ENCODE measurements at regions not wholly inside any gene's neighbourhood (a gene's known extent, or its start where the extent isn't known, plus 50 kb on each side); places are given as distances from the start of the nearest gene placed in this dataset.

DNA sequence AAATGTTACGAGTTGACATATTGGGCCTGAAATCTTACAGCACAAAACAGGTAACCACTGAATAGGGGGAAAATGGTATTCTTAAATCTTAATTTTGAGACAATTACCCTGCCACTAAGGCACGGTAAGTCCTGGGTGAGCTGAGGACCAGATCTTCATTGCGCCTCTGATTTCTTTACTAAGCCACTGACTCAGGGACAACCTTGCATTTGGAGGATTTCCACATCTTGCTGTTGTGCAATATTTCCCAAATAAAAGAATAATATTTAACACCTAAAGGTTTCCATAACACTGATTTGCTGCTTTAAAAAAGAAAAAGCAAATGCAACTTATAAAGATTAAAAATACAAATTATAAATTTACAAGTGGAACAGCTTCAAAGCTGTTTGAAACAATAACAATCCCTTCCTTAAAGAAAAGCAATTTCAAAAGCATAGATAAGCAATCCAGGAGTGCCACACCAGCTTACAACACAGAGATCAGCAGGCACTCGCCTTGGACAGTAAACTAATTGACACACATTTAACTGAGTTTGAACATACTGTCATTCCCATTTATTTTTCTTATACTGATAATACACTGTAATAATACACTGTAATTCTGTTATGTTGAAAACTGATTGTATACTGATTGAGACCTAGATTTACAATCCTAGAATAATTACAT lies 79.6 kb upstream of the DOCK9 start:
- DNase-seq (ENCODE audit: low read depth): peak; percentile 74
- no peak overlapping the region for H3K4me3 ChIP-seq (ENCODE audit: control insufficient read depth, low read depth, low read length)
- TF ChIP-seq, protein P1, sequence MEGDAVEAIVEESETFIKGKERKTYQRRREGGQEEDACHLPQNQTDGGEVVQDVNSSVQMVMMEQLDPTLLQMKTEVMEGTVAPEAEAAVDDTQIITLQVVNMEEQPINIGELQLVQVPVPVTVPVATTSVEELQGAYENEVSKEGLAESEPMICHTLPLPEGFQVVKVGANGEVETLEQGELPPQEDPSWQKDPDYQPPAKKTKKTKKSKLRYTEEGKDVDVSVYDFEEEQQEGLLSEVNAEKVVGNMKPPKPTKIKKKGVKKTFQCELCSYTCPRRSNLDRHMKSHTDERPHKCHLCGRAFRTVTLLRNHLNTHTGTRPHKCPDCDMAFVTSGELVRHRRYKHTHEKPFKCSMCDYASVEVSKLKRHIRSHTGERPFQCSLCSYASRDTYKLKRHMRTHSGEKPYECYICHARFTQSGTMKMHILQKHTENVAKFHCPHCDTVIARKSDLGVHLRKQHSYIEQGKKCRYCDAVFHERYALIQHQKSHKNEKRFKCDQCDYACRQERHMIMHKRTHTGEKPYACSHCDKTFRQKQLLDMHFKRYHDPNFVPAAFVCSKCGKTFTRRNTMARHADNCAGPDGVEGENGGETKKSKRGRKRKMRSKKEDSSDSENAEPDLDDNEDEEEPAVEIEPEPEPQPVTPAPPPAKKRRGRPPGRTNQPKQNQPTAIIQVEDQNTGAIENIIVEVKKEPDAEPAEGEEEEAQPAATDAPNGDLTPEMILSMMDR (conservative IDR thresholded peaks at IDR 0.05; ENCODE audit: control insufficient read depth, insufficient read depth, low read depth, low read length): no peak

DNA sequence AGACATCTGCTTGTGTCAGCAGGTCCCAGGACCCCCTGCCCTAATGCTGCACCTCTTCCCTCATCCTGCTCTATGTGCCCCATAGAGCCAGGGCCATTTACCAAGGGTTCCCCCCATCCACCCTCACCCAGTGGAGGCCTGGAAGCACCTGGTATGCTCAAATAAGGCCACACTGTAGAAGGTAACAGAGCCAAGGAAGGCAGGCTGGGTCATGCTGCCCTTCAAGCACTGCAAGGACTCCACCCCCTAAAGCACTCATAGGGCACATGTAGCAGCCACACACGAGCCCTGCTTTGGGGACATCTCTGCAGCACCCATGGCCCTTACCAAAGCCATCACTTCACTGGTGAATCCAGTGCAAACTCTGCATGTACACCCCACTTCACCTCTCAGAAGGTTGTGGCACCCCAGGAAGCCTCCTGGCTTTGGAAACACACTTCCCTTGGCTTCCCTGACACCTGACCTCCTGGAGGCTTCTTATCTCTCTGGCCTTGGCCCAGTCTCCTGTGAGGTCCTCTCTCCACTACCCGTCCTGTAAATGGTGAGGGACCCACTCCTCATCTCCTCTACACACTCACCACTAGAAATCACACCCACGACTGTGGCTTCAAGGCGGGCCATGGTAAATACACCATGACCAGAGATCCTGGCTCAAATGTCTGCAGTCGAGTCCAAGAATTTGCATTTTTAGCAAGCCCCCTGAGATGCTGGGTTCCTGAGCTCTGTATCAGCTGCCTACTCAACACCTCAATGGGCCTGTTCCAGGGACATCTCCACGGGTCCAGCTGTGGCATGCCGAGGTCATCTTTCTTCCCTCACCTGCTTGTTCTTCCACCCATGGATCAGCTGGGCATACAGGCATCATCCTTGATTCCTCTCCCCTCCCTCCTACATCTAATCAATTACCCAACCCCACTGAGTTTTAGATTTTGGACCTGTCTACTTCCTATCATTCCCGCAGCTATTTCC lies 80.9 kb upstream of the DOCK9 start:
- no peak for DNase-seq (ENCODE audit: low read depth)
- no peak overlapping the region for H3K4me3 ChIP-seq (ENCODE audit: control insufficient read depth, low read depth, low read length)
- TF ChIP-seq, protein P1 (conservative IDR thresholded peaks at IDR 0.05; ENCODE audit: control insufficient read depth, insufficient read depth, low read depth, low read length): no peak

DNA sequence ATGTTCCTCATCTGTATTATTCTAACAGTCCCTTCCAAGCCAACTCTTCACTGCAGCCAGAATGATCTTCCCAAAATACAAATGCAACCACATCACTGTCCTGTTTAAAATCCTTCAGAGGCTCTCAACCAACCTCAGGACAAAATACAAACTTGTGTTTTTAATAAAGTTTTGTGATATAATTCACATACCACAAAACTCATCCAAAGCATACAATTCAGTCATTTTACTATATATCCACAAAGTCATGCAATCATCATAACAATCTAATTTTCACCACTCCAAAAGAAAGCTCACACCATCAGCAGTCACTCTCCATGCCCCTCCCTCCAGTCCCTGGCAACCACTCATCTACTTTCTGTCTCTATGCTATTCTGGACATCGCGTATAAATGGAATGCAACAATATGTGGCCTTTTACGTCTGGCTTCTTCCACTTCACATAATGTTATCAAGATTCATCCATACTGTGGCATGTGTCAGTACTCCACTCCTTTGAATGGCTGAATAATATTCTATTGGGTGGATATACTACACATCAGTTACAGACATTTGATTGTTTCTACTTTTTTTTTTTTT lies 81.7 kb upstream of the DOCK9 start:
- no peak for DNase-seq (ENCODE audit: low read depth)
- TF ChIP-seq, protein P1 (conservative IDR thresholded peaks at IDR 0.05; ENCODE audit: control insufficient read depth, insufficient read depth, low read depth, low read length): no peak
- no peak overlapping the region for H3K4me3 ChIP-seq (ENCODE audit: control insufficient read depth, low read depth, low read length)

DNA sequence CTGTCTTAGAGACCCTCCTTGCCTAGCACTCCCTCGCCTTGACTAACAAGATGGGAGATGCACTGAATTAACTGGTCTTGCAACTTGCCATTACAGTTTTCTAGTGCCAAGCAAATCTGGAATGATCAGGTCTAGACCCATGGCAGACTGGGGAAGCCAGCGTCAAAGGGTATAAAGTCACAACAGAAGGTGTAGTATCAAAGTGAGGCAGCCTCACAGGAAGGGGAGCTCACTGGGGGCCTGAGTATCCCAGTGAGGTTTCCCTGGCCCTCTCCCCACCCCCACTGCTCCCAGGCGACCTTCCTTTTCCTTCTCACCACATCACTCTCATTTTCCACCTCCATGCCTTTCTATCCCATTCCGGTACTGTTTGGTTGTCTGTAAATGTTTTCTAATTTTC lies 83.5 kb upstream of the DOCK9 start:
- TF ChIP-seq, protein P1 (conservative IDR thresholded peaks at IDR 0.05; ENCODE audit: control insufficient read depth, insufficient read depth, low read depth, low read length): no peak
- H3K4me3 ChIP-seq (ENCODE audit: control insufficient read depth, low read depth, low read length): no peak overlapping the region
- DNase-seq (ENCODE audit: low read depth): no peak

DNA sequence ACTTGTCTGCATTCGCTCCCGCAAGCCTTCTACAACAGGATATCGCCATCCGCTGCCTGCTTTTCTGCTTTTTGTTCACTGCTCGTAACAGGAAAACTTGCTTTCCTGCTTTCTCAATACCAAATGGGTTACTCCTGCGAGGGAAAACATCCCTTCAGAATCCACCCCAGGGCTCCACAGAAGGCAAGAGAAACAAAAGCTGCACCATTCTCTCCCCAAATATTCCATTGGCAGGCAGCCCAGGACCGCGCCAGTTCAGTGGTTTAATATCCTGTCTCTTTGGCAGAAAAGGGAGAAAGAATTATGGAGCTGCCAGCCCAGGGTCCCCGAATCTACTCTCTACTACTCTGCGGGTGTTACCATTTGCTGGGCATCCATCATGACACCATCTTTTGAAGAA lies 84.7 kb upstream of the DOCK9 start:
- DNase-seq (ENCODE audit: low read depth): no peak
- TF ChIP-seq, protein P1 (conservative IDR thresholded peaks at IDR 0.05; ENCODE audit: control insufficient read depth, insufficient read depth, low read depth, low read length): no peak
- H3K4me3 ChIP-seq (ENCODE audit: control insufficient read depth, low read depth, low read length): no peak overlapping the region

DNA sequence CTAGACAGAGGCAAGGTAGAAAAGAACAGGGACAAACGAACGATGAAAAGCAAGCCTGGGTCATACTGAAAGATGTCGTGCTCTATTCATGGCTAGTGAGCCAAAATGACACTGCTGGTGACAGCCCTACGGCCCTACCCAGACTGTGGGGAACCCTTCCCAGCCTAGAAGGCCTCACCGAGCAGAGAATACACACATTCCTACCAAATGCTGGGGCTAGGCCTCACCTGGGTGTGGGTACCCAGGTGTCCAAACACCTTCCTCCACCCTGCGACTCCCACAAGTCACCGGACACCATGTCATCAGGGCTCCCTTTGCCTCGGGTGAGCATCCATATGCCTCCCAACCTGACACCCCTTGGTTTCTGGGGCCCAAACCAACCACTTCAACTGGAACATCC lies 85.3 kb upstream of the DOCK9 start:
- TF ChIP-seq, protein P1 (conservative IDR thresholded peaks at IDR 0.05; ENCODE audit: control insufficient read depth, insufficient read depth, low read depth, low read length): no peak
- DNase-seq (ENCODE audit: low read depth): no peak
- H3K4me3 ChIP-seq (ENCODE audit: control insufficient read depth, low read depth, low read length): no peak overlapping the region
